Mesothelial cell of epicardium (in vitro differentiated cells): ENCODE measurements at regions not wholly inside any gene's neighbourhood (a gene's known extent, or its start where the extent isn't known, plus 50 kb on each side); places are given as distances from the start of the nearest gene placed in this dataset.

Source experiments
- DNase-seq, 2 experiments: peaks; one replicate each; pipeline ENCODE4 v3.0.0; 2021; ENCODE audit warnings: low spot score in 2 of 2; ENCODE audit not compliant: unreplicated experiment in 2 of 2
- H3K27ac Mint-ChIP-seq: 2 replicates; pipeline ENCODE4 v1.8.0; 2021; ENCODE audit warnings: mixed read lengths
- H3K27me3 Mint-ChIP-seq: 2 replicates; pipeline ENCODE4 v1.8.0; 2021; ENCODE audit warnings: low read depth, mixed read lengths
- H3K36me3 Mint-ChIP-seq: 2 replicates; pipeline ENCODE4 v1.8.0; 2021; ENCODE audit warnings: mixed read lengths
- H3K4me1 Mint-ChIP-seq: 2 replicates; pipeline ENCODE4 v1.8.0; 2021; ENCODE audit warnings: mixed read lengths
- H3K4me3 Mint-ChIP-seq: 2 replicates; pipeline ENCODE4 v1.8.0; 2021; ENCODE audit warnings: mild to moderate bottlenecking, moderate library complexity, mixed read lengths
- H3K9me3 Mint-ChIP-seq: 2 replicates; pipeline ENCODE4 v1.8.0; 2021; ENCODE audit warnings: mixed read lengths
- CTCF ChIP-seq: fragments of 200-600 bp; sonication (generic); IDR thresholded peaks from one replicate; pipeline ENCODE4 v1.5.0; 2021; ENCODE audit warnings: antibody characterized with exemption; ENCODE audit not compliant: unreplicated experiment

GRCh38 chr15:69780981-69781380 is 316.7 kb downstream of the TLE3 start:
- Mint-ChIP-seq H3K4me3 (no peak overlapping the region), H3K36me3 (no peaks in the 10 kb centered on the region), H3K9me3 (peaks cover 15% of the 10 kb centered on the region), H3K27ac (no peak overlapping the region), H3K27me3 (no peaks in the 10 kb centered on the region), H3K4me1 (peaks cover 19% of the 10 kb centered on the region)
- TF ChIP-seq CTCF = no peak
- no peak for DNase-seq

GRCh38 chr15:69781411-69782125 is 316.1 kb downstream of the TLE3 start:
- no peak for DNase-seq
- Mint-ChIP-seq H3K4me3 (no peak overlapping the region), H3K4me1 (peaks cover 19% of the 10 kb centered on the region), H3K9me3 (peaks cover 11% of the 10 kb centered on the region), H3K27me3 (no peaks in the 10 kb centered on the region), H3K36me3 (no peaks in the 10 kb centered on the region), H3K27ac (peak overlapping the region; percentile 52)
- no peak for TF ChIP-seq CTCF

- Mint-ChIP-seq H3K4me3 (no peak overlapping the region), H3K4me1 (peaks cover 19% of the 10 kb centered on the region), H3K27me3 (peaks cover 1% of the 10 kb centered on the region), H3K36me3 (no peaks in the 10 kb centered on the region), H3K9me3 (peaks cover 10% of the 10 kb centered on the region), H3K27ac (peak overlapping the region; percentile 52)
- DNase-seq = no peak
- TF ChIP-seq CTCF = no peak
These were observed 315.5 kb downstream of the TLE3 start for GRCh38 chr15:69782139-69782658.

- peaks cover 19% of the 10 kb centered on the region for H3K4me1 Mint-ChIP-seq
- H3K27me3 Mint-ChIP-seq = peaks cover 1% of the 10 kb centered on the region
- no peak overlapping the region for H3K4me3 Mint-ChIP-seq
- no peak for TF ChIP-seq CTCF
- peaks cover 4% of the 10 kb centered on the region for H3K9me3 Mint-ChIP-seq
- DNase-seq = no peak
- H3K36me3 Mint-ChIP-seq = no peaks in the 10 kb centered on the region
- H3K27ac Mint-ChIP-seq = no peak overlapping the region
These were observed 314.9 kb downstream of the TLE3 start for GRCh38 chr15:69782809-69783208.

- DNase-seq = no peak
- Mint-ChIP-seq H3K4me3 (no peak overlapping the region), H3K9me3 (no peaks in the 10 kb centered on the region), H3K4me1 (peaks cover 19% of the 10 kb centered on the region), H3K27ac (no peak overlapping the region), H3K27me3 (peaks cover 1% of the 10 kb centered on the region), H3K36me3 (no peaks in the 10 kb centered on the region)
- TF ChIP-seq CTCF = no peak
These were observed 314.5 kb downstream of the TLE3 start for GRCh38 chr15:69783211-69783610.
